Spleen (tissue), 7 donors: ENCODE measurements at regions not wholly inside any gene's neighbourhood (a gene's known extent, or its start where the extent isn't known, plus 50 kb on each side); places are given as distances from the start of the nearest gene placed in this dataset.

Experiments
- CTCF ChIP-seq, 11 experiments: fragments of 200-600 bp in 7 of 11; fragments of 450-650 bp in 4 of 11; sonication (generic) in 4 of 11; IDR thresholded peaks in 8 of 11; conservative IDR thresholded peaks in 3 of 11; 1 replicate in 7 of 11; 2 replicates in 4 of 11; pipeline versions ENCODE4 v1.4.0 to v1.8.0; 2016 to 2021; ENCODE audit warnings: antibody characterized with exemption in 11 of 11, inconsistent platforms in 4 of 11, mild to moderate bottlenecking in 1 of 11
- POLR2A ChIP-seq, 3 donors: fragments of 450-650 bp; IDR thresholded peaks; one replicate each; pipeline ENCODE4 v1.5.1; 2017; ENCODE audit warnings: antibody characterized with exemption in 3 of 3, mild to moderate bottlenecking in 1 of 3
- POLR2AphosphoS5 ChIP-seq, 3 donors: sonication (generic); formaldehyde crosslinking; IDR thresholded peaks; one replicate each; pipeline ENCODE4 v1.5.1; 2017; ENCODE audit warnings: antibody characterized with exemption in 3 of 3
- donor health status: DM: no; HTN: no; CAD: no; lungs with moderate emphysema.
- donor health status: DM: no; HTN: no; CAD: no.
- donor health status: DM: no; HTN: no; CAD: no.

DNA sequence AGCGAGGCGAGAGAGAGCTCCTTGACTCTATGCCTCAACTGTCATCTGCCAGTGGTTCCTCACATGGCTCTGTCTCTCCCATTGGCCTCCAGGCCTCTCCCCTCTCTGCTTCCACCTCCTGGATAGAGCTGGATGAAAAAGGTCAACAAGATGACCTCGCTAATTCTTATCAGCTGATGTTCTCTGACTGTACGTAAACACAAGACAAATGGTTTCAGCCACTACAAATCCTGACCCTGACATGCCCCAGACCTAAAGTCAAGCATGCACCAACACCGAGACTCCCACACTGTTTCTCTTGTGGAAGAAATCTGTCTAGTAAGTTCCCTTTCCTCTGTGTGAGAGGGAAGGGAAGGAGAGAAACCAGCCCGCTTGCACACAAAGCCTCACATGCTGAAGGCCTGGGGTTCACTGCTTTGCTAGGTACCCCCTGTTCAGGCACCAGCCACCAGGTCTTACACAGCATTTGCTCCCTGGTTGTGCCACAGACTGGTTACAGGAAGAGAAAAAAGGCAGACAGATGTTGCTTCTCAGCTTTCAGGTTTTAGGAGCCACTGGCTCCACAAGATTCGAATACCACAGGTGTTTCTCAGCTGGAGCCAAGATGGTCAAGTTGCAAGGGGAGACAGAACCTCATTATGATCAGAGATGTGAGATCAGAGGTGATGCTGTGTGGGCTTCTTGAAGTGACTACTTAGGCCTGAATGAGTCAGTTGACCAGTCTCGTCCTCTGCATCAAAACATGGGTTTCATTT, 592.5 kb downstream of the CCDC171 start:
- no peak for TF ChIP-seq CTCF (IDR thresholded peaks at IDR 0.05 in 8 of 11, conservative IDR thresholded peaks at IDR 0.05 in 3 of 11)
- no peak for TF ChIP-seq POLR2A (IDR thresholded peaks at IDR 0.05)
- no peak for TF ChIP-seq POLR2AphosphoS5 (IDR thresholded peaks at IDR 0.05)
